HAP-1 (cell line): ENCODE measurements at regions not wholly inside any gene's neighbourhood (a gene's known extent, or its start where the extent isn't known, plus 50 kb on each side); places are given as distances from the start of the nearest gene placed in this dataset.
A peak's percentile ranks its signal among the peaks of the same experiment; 100 is the strongest.
"Not testable (repeated sequence)": the region's sequence is repeated elsewhere in the genome, so short reads cannot be mapped to it uniquely, and the experiment has no call there.

Experiments used
- DNase-seq, 2 experiments: peaks; one replicate each; pipeline ENCODE4 v3.0.0-alpha.2; 2016 to 2020; ENCODE audit warnings: low spot score in 2 of 2
- H3K27me3 ChIP-seq: fragments of 250-450 bp; sonication (Bioruptor Pico); 2 replicates; pipeline ENCODE4 v1.5.1; 2020; ENCODE audit warnings: low read depth, mild to moderate bottlenecking, moderate library complexity
- H3K36me3 ChIP-seq: fragments of 250-450 bp; sonication (Bioruptor Pico); replicated peaks from 2 replicates; pipeline ENCODE4 v1.5.1; 2020; ENCODE audit warnings: mild to moderate bottlenecking
- H3K4me1 ChIP-seq: fragments of 250-450 bp; sonication (Bioruptor Pico); 2 replicates; pipeline ENCODE4 v1.5.1; 2020; ENCODE audit warnings: mild to moderate bottlenecking
- H3K4me3 ChIP-seq: fragments of 250-450 bp; sonication (Bioruptor Pico); 2 replicates; pipeline ENCODE4 v1.5.1; 2020; ENCODE audit warnings: mild to moderate bottlenecking, moderate library complexity
- H3K9me3 ChIP-seq: fragments of 250-450 bp; sonication (Bioruptor Pico); 2 replicates; pipeline ENCODE4 v1.5.1; 2020; ENCODE audit warnings: mild to moderate bottlenecking, moderate library complexity
- in situ Hi-C: fragments of 300-500 bp; cut with MboI; formaldehyde crosslinking; loops from 3 replicates; pipeline ENCODE4 v1.14.3; 2020; ENCODE audit warnings: low sequenced_read_pairs, inconsistent platforms, mixed read lengths

DNA sequence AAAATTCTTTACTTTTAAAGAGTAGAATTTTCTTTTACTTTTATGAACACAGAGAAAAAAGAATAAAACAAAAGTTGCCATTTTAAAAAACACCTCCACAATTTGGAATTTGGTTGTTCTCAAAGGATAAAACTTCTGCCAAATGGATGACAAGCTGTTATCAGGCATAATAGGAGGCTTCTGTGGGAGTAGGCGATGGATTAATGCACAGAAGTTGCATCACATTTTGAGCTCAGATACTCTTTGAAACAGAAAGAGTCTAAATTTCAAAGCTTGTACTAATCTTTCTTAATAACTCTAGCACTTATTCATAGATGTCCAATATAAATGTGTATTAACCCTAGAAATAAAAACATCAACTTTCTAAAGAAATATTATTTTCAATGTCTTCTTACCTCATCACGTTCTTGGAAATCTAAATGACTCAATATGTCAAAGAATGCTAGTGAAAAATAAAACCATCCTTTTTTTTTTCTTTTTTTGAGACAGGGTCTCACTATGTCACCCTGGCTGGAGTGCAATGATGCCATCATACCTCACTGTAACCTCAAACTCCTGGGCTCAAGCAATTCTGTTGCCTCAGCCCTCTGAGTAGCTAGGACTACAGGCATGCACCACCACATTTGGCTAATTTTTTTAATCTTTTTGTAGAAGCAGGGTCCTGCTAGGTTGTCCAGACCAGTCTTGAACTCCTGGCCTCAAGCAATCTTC lies 112.8 kb upstream of the USP25 start:
- Histone ChIP-seq H3K36me3 (no peaks in the 10 kb centered on the region), H3K27me3 (no peaks in the 10 kb centered on the region), H3K4me3 (no peak overlapping the region), H3K4me1 (peaks cover 12% of the 10 kb centered on the region), H3K9me3 (no peaks in the 10 kb centered on the region)
- no peak for DNase-seq
- in situ Hi-C loops = no loop called here

DNA sequence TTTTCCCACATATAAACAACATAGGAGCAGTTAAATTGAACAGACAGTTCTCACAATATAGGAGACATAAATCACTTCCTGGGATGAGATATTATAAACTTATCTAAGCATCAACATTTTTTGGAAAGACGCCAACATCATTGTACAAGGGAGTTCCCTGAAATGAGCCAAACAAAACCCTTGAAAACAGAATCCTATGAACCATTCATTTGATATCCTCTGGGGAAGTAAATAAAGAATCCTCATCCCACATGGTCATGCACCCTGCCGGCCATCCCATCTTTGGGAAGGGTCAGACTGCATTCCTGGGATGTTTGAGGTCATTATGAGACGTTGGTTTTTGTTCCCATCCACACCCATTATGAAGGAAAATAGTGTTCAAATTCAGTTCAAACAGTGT lies 111.8 kb upstream of the USP25 start:
- no peaks in the 10 kb centered on the region for H3K27me3 ChIP-seq
- no peaks in the 10 kb centered on the region for H3K9me3 ChIP-seq
- no peaks in the 10 kb centered on the region for H3K36me3 ChIP-seq
- DNase-seq = peak; percentile 59 to 69
- no peak overlapping the region for H3K4me3 ChIP-seq
- in situ Hi-C loops = no loop called here
- H3K4me1 ChIP-seq = peaks cover 12% of the 10 kb centered on the region

DNA sequence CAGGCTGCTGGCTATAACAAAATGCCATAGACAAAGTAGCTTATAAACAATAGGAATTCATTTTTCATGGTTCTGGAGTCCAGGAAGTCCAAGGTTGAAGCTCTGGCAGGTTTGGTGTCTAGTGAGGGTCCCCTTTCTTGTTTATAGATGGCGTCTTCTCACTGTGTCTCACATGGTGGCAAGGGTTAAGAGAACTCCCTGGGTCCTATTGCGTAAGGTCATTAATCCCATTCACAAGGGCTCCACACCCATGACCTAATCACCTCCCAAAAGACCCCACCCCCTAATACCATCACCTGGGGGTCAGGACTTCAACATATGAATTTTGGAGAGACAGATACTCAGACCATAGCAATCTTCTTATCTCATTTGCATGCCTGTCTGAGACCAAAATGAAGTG lies 108.9 kb upstream of the USP25 start:
- Histone ChIP-seq H3K27me3 (no peaks in the 10 kb centered on the region), H3K9me3 (no peaks in the 10 kb centered on the region), H3K4me1 (peaks cover 12% of the 10 kb centered on the region), H3K4me3 (no peak overlapping the region), H3K36me3 (no peaks in the 10 kb centered on the region)
- in situ Hi-C loops = no loop called here
- DNase-seq = no peak

DNA sequence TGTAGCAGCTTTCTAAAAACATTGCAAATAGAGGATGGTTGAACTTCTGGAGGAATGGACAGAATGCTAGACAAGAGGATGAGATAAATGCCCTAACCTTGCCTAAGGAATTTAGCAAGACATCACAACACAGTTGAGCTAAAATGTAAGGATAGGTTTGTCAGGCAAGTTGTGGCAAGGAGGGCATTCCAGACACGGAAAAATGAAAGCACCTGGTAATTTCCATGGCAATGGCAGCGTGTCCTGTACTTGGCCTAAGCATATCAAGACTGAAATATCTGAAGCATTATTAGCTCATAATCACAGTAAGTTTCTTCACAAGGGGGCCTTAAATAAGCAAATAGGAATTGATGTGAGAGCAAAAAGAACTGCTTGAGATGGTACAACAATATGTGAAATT lies 105.1 kb upstream of the USP25 start:
- H3K36me3 ChIP-seq = no peaks in the 10 kb centered on the region
- no peaks in the 10 kb centered on the region for H3K9me3 ChIP-seq
- no peak for DNase-seq
- H3K27me3 ChIP-seq = no peaks in the 10 kb centered on the region
- in situ Hi-C loops = no loop called here
- H3K4me1 ChIP-seq = no peaks in the 10 kb centered on the region
- H3K4me3 ChIP-seq = no peak overlapping the region

DNA sequence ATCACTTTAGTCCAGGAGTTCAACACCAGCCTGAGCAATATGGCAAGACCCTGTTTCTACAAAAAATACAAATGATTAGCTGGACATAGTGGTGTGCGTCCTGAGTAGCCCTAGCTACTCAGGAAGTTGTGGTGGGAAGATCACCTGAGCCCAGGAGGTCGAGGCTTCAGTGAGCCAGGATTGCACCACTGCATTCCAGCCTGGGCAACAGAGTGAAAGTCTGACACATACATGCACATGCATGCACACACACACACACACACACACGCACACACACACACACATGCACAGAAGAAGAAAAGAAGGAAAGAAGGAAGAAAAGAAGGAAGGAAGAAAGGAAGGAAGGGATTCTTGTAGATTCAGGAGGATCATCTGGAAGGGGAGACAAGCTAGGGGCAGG lies 104.4 kb upstream of the USP25 start:
- in situ Hi-C loops = no loop called here
- Histone ChIP-seq H3K4me3 (no peak overlapping the region), H3K4me1 (no peaks in the 10 kb centered on the region), H3K9me3 (no peaks in the 10 kb centered on the region), H3K36me3 (no peaks in the 10 kb centered on the region), H3K27me3 (no peaks in the 10 kb centered on the region)
- DNase-seq = no peak

DNA sequence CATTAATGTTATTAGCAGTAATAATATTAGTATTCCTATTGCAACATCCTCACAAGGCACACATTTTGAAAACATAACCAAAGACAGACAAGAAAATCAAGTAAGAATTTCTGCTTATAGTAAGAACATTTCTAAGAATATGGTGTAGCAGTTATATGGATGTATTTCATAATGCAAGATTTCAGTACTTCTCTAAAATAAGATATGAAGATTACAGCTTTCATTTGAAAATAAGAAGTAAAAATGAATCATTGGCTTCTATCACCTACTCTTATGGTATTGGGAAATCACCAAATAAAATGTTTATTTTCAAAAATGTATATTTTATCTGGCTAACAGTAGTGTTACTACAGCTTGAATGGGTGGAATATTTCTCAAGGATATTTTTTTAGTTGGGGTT lies 103.8 kb upstream of the USP25 start:
- H3K9me3 ChIP-seq = no peaks in the 10 kb centered on the region
- H3K36me3 ChIP-seq = no peaks in the 10 kb centered on the region
- no peak for DNase-seq
- H3K27me3 ChIP-seq = no peaks in the 10 kb centered on the region
- H3K4me3 ChIP-seq = no peak overlapping the region
- no peaks in the 10 kb centered on the region for H3K4me1 ChIP-seq
- in situ Hi-C loops = no loop called here

DNA sequence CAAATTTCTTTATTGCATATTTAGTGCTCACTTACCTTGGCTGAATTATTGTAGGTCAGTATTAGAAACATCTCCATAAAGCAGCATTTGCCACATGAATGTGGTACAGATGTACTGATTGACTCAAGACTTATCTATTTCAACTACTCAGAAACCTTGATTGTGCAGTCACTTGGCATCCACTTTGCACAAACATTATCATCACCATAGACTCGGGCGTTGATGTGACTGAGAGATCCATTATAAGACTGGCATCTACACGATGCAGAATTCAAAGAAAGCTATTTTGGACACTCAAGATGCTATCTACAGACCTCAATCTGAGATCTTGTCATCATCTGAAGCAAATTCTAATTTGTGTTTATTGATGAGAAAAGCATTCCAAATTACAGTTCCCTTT lies 102.8 kb upstream of the USP25 start:
- in situ Hi-C loops = no loop called here
- no peaks in the 10 kb centered on the region for H3K4me1 ChIP-seq

DNA sequence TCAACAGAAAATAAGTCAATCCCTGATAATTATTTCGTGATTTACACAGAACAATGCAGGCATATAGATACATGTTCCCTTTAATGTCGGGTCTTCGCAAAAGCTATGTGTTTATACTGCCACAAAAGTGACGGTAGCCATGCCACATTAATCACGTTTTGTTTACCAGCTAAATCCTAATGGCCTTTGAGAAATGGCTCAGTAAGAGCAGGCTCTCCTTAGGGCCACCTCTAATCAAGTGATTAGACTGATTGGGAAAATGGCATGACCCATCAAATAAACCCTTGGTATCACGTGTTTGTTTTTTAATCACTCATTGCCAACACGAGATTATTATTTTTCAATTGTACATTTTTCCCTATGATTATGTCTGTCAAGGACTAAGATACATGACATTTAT lies 102.0 kb upstream of the USP25 start:
- no peaks in the 10 kb centered on the region for H3K27me3 ChIP-seq

More for the DNA sequence above, 102.8 kb upstream of the USP25 start:
- Histone ChIP-seq H3K36me3 (no peaks in the 10 kb centered on the region), H3K27me3 (no peaks in the 10 kb centered on the region), H3K9me3 (no peaks in the 10 kb centered on the region), H3K4me3 (no peak overlapping the region)
- DNase-seq = no peak

DNA sequence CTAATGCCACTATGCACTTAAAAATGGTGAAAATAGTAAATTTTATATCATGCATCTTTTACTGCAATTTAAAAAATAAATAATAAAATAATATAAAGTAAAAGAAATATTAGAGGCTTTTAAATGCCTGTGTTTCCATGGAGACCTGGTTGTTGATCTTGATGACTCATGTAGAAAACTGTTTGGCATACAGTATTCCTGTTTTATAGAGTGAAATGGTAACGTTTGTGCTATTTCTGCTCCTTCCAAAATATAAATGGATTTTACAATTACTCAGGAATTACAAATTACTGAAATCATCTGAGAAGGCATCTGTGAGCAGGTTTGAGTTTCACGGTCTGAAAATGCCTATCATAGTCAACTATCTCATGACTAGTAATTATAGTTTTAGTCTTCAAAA lies 98.4 kb upstream of the USP25 start:
- no peak for DNase-seq
- in situ Hi-C loops = no loop called here
- no peaks in the 10 kb centered on the region for H3K27me3 ChIP-seq
- no peaks in the 10 kb centered on the region for H3K36me3 ChIP-seq
- H3K9me3 ChIP-seq = no peaks in the 10 kb centered on the region
- H3K4me3 ChIP-seq = no peak overlapping the region
- no peaks in the 10 kb centered on the region for H3K4me1 ChIP-seq

More for the DNA sequence above, 102.0 kb upstream of the USP25 start:
- Histone ChIP-seq H3K9me3 (no peaks in the 10 kb centered on the region), H3K4me1 (no peaks in the 10 kb centered on the region), H3K36me3 (no peaks in the 10 kb centered on the region), H3K4me3 (no peak overlapping the region)
- DNase-seq = no peak
- in situ Hi-C loops = no loop called here

DNA sequence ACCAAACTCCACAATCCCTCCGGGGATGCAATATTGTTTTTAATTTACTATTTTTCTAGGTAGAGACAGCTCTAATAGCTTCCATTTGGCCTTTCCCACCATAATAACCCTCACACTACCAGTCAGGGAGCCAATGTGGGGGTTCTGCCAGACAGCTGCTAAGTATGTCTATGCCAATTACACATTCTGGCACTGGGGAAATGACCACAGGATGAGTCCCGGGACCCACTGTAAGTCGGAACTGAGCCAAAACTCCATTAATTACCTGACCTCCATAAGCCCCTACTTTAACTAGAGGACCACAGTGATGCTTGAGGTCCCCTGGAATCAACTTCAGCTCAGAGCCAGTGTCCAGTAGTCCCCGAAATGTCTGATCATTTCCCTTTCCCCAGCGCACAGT lies 95.2 kb upstream of the USP25 start:
- H3K36me3 ChIP-seq, H3K4me1 ChIP-seq, H3K27me3 ChIP-seq, DNase-seq, H3K9me3 ChIP-seq, in situ Hi-C loops, H3K4me3 ChIP-seq: not testable (repeated sequence)

DNA sequence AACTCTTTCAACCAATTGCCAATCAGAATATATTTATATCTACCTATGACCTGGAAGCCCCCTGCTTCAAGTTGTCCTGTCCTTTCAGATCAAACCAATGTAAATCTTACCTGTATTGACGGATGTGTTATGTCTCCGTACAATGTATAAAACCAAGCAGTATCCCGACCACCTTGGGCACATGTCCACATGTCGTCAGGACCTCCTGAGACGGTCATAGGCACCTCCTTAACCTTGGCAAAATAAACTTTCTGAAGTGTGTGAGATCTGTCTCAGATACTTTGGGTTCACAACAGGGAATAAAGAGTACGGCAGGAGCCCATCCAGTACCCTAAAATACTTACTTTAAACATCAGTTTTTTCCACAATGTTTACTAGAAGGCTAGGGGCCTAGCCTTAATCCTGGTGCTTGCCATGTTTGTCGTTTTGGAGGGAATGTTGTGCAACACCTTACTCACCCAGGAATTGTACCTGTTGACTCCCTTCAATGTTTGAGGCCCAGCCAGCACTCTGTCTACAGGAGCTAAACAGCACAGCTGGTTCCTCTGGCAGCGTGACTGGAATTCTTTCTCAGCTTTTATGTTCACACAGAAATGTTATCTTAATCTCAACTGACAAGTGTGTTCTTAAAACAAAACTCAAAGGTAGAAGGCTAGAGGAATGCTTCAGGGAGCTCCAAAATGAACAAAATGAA lies 90.8 kb upstream of the USP25 start:
- Histone ChIP-seq H3K27me3 (no peaks in the 10 kb centered on the region), H3K9me3 (no peaks in the 10 kb centered on the region), H3K36me3 (no peaks in the 10 kb centered on the region), H3K4me3 (no peak overlapping the region), H3K4me1 (no peaks in the 10 kb centered on the region)
- DNase-seq = no peak
- in situ Hi-C loops = no loop called here

DNA sequence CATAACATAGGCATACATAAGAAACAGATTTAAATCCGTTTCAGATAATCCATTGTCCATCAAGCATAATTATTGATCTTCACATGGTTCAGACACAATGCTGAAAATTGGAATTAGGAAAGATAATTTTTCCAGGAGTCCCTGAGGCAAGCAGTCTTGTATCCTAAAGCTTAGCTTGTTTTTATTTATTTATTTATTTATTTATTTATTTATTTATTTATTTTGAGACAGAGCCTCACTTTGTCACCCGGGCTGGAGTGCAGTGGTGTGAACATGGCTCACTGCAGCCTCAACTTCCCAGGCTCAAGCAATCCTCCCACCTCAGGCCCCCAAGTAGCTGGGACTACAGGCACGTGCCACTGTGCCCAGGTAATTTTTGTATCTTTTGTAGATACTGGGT lies 89.7 kb upstream of the USP25 start:
- H3K36me3 ChIP-seq, H3K4me1 ChIP-seq, in situ Hi-C loops, H3K9me3 ChIP-seq, H3K27me3 ChIP-seq, H3K4me3 ChIP-seq, DNase-seq: not testable (repeated sequence)

DNA sequence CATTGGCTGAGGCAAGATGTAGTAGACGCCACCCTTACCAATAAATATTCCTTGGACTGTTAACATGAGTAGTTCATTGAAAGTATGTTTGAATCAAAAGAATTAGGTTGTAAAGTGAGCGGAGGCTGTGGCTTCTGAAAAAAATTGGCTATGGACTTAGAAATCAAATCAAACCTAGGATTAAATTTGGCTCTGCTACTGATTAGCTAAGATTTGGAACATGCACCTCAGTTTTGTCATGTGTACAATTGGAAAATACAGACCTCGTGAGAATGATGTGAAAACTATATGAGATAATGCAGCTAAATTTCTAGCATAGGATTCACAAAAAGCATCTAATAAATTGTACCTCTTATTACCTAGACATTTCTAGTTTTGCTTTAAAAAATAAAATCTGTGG lies 85.3 kb upstream of the USP25 start:
- no peak overlapping the region for H3K4me3 ChIP-seq
- no peaks in the 10 kb centered on the region; the same call in 1 of the 2 replicates for H3K27me3 ChIP-seq
- no peaks in the 10 kb centered on the region for H3K4me1 ChIP-seq
- in situ Hi-C loops = no loop called here
- DNase-seq = no peak
- no peaks in the 10 kb centered on the region for H3K9me3 ChIP-seq
- no peaks in the 10 kb centered on the region for H3K36me3 ChIP-seq

DNA sequence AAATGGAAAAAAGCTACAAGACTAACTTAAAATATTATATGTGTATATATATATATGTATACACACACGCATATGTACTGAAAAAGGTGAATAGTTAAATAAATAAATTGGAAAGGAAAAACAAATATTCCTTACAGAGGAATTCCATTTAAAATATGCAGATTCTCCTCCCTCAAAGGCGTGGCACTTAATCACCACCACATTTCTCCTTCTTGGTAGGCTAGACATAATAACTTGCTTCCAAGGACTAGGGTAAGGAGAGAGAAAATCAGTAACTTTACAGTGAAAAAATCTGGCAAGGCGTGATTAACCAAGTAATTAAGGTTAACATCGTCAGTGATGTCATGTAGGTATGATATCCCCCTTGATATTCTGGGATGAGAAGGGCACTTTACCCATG lies 84.0 kb upstream of the USP25 start:
- Histone ChIP-seq H3K36me3 (no peaks in the 10 kb centered on the region), H3K27me3 (peaks cover 2% of the 10 kb centered on the region; the same call in 1 of the 2 replicates), H3K9me3 (no peaks in the 10 kb centered on the region), H3K4me3 (no peak overlapping the region), H3K4me1 (no peaks in the 10 kb centered on the region)
- DNase-seq = no peak
- in situ Hi-C loops = no loop called here
